Breast epithelium (tissue), 4 donors: ENCODE measurements at regions not wholly inside any gene's neighbourhood (a gene's known extent, or its start where the extent isn't known, plus 50 kb on each side); places are given as distances from the start of the nearest gene placed in this dataset.
"Not testable (repeated sequence)": the region's sequence is repeated elsewhere in the genome, so short reads cannot be mapped to it uniquely, and the experiment has no call there.

Source experiments
- DNase-seq, 2 donors: peaks; one replicate each; pipeline ENCODE4 v3.0.0-alpha.2; 2019; ENCODE audit warnings: low spot score in 2 of 2
- H3K27ac ChIP-seq, 2 donors: fragments of 200-600 bp; sonication (generic) in 1 of 2; one replicate each; pipeline ENCODE4 v1.5.1; 2016 to 2019; ENCODE audit warnings: mild to moderate bottlenecking in 1 of 2
- H3K27me3 ChIP-seq, 2 donors: fragments of 200-600 bp; sonication (generic) in 1 of 2; one replicate each; pipeline versions ENCODE4 v1.5.1 to v1.6.0; 2017 to 2019; ENCODE audit warnings: control low read depth in 1 of 2, mild to moderate bottlenecking in 1 of 2
- H3K36me3 ChIP-seq: fragments of 200-600 bp; one replicate; pipeline ENCODE4 v1.5.1; 2019
- H3K4me1 ChIP-seq, 2 donors: fragments of 200-600 bp; sonication (generic); one replicate each; pipeline ENCODE4 v1.5.1; 2016 to 2019; ENCODE audit warnings: control low read depth in 1 of 2
- H3K4me3 ChIP-seq, 3 donors: fragments of 200-600 bp; sonication (generic); 1 replicate in 2 of 3; 2 replicates in 1 of 3; pipeline ENCODE4 v1.5.1; 2016 to 2019; ENCODE audit warnings: mild to moderate bottlenecking in 3 of 3, moderate library complexity in 2 of 3
- H3K9me3 ChIP-seq, 2 donors: fragments of 200-600 bp; sonication (generic) in 1 of 2; one replicate each; pipeline ENCODE4 v1.5.1; 2016 to 2019; ENCODE audit warnings: control low read depth in 1 of 2
- POLR2A ChIP-seq: fragments of 450-650 bp; IDR thresholded peaks from one replicate; pipeline ENCODE4 v1.6.1; 2016; ENCODE audit warnings: antibody characterized with exemption, mild to moderate bottlenecking, moderate library complexity
- POLR2AphosphoS5 ChIP-seq, 3 donors: sonication (generic); formaldehyde crosslinking; IDR thresholded peaks; one replicate each; pipeline ENCODE4 v1.6.1; 2017; ENCODE audit warnings: antibody characterized with exemption in 3 of 3
- intact Hi-C: fragments of 100-400 bp; cut with DNase I; formaldehyde crosslinking; loops from one replicate; pipeline ENCODE4 v1.15.1; 2023; ENCODE audit warnings: low total_unique reads
- TF ChIP-seq, protein P1 (sequence below), 3 donors: fragments of 450-650 bp; IDR thresholded peaks; one replicate each; pipeline ENCODE4 v1.5.1; 2016 to 2017; ENCODE audit warnings: antibody characterized with exemption in 3 of 3, mild to moderate bottlenecking in 3 of 3, moderate library complexity in 3 of 3

DNA sequence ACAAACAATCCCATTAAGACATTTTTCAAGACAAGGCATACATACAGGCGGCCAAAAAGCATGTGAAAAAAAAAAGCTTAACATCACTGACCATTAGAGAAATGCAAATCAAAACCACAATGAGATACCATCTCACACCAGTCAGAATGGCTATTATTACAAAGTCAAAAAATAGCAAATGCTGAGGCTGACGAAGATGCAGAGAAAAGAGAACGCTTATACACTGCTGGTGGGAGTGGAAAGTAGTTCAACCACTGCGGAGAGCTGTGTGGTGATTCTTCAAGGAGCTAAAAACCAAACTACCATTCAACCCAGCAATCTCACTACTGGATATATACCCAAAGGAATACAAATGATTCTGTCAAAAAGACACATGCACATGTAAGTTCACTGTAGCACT lies 216.7 kb downstream of the FOXG1 start:
- intact Hi-C loops = no loop called here
- no peak overlapping the region for H3K4me3 ChIP-seq
- H3K9me3 ChIP-seq = no peaks in the 10 kb centered on the region
- H3K36me3 ChIP-seq = no peaks in the 10 kb centered on the region
- no peaks in the 10 kb centered on the region for H3K4me1 ChIP-seq
- TF ChIP-seq POLR2A (no peak), POLR2AphosphoS5 (IDR thresholded peaks at IDR 0.05) (no peak)
- TF ChIP-seq, protein P1, sequence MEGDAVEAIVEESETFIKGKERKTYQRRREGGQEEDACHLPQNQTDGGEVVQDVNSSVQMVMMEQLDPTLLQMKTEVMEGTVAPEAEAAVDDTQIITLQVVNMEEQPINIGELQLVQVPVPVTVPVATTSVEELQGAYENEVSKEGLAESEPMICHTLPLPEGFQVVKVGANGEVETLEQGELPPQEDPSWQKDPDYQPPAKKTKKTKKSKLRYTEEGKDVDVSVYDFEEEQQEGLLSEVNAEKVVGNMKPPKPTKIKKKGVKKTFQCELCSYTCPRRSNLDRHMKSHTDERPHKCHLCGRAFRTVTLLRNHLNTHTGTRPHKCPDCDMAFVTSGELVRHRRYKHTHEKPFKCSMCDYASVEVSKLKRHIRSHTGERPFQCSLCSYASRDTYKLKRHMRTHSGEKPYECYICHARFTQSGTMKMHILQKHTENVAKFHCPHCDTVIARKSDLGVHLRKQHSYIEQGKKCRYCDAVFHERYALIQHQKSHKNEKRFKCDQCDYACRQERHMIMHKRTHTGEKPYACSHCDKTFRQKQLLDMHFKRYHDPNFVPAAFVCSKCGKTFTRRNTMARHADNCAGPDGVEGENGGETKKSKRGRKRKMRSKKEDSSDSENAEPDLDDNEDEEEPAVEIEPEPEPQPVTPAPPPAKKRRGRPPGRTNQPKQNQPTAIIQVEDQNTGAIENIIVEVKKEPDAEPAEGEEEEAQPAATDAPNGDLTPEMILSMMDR (IDR thresholded peaks at IDR 0.05) = no peak
- H3K27me3 ChIP-seq = no peaks in the 10 kb centered on the region
- no peak overlapping the region for H3K27ac ChIP-seq
- no peak for DNase-seq

GRCh38 chr14:28987516-28987915 lies 220.9 kb downstream of the FOXG1 start:
- Histone ChIP-seq H3K27ac (no peak overlapping the region), H3K27me3 (no peaks in the 10 kb centered on the region), H3K4me1 (no peaks in the 10 kb centered on the region), H3K36me3 (no peaks in the 10 kb centered on the region), H3K9me3 (no peaks in the 10 kb centered on the region), H3K4me3 (no peak overlapping the region)
- TF ChIP-seq, protein P1 (IDR thresholded peaks at IDR 0.05) = no peak
- TF ChIP-seq POLR2A (no peak), POLR2AphosphoS5 (IDR thresholded peaks at IDR 0.05) (no peak)
- intact Hi-C loops = no loop called here
- no peak for DNase-seq

GRCh38 chr14:28997196-28997595 lies 230.6 kb downstream of the FOXG1 start:
- H3K27ac ChIP-seq, H3K36me3 ChIP-seq, H3K4me1 ChIP-seq, H3K27me3 ChIP-seq, DNase-seq, H3K9me3 ChIP-seq, intact Hi-C loops, H3K4me3 ChIP-seq: not testable (repeated sequence)

DNA sequence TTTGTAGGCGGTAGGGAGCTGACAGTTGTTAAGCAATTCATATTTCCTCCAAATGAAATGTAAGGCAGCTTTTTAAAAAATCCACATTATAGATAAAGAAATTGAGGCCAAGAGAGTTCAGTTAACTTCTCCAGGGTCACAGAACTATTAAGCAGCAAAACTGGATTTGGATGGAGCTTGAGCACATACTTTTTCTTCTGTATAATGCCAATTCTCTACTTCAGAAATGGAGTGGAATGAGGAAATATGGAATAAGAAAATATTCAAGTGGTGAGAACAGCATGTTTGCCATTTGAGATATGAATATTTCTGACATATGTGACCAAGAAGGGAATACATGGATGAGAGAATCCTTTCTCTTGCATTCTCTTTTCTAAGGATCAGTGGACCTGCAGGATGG lies 233.1 kb downstream of the FOXG1 start:
- no peaks in the 10 kb centered on the region for H3K36me3 ChIP-seq
- no peak overlapping the region for H3K27ac ChIP-seq
- H3K4me1 ChIP-seq = no peaks in the 10 kb centered on the region
- TF ChIP-seq POLR2A (no peak), POLR2AphosphoS5 (IDR thresholded peaks at IDR 0.05) (no peak)
- TF ChIP-seq, protein P1 (IDR thresholded peaks at IDR 0.05) = no peak
- H3K9me3 ChIP-seq = peaks cover 0 to 4% of the 10 kb centered on the region in 2 donors
- intact Hi-C loops = no loop called here
- no peak for DNase-seq
- no peak overlapping the region for H3K4me3 ChIP-seq
- H3K27me3 ChIP-seq = no peaks in the 10 kb centered on the region

- intact Hi-C loops = no loop called here
- Histone ChIP-seq H3K36me3 (no peaks in the 10 kb centered on the region), H3K27ac (no peak overlapping the region), H3K4me3 (no peak overlapping the region), H3K9me3 (no peaks in the 10 kb centered on the region), H3K27me3 (no peaks in the 10 kb centered on the region), H3K4me1 (no peaks in the 10 kb centered on the region)
- DNase-seq = no peak
- no peak for TF ChIP-seq POLR2AphosphoS5 (IDR thresholded peaks at IDR 0.05)
- no peak for TF ChIP-seq POLR2A
Measured at GRCh38 chr14:29005647-29006046, 239.1 kb downstream of the FOXG1 start.

GRCh38 chr14:29007990-29008389 lies 241.4 kb downstream of the FOXG1 start:
- H3K4me3 ChIP-seq = no peak overlapping the region
- no peaks in the 10 kb centered on the region for H3K4me1 ChIP-seq
- no peaks in the 10 kb centered on the region for H3K9me3 ChIP-seq
- H3K36me3 ChIP-seq = no peaks in the 10 kb centered on the region
- DNase-seq = no peak
- H3K27ac ChIP-seq = no peak overlapping the region
- no peaks in the 10 kb centered on the region for H3K27me3 ChIP-seq
- intact Hi-C loops = no loop called here
- no peak for TF ChIP-seq POLR2AphosphoS5 (IDR thresholded peaks at IDR 0.05)
- TF ChIP-seq, protein P1 (IDR thresholded peaks at IDR 0.05) = no peak
- no peak for TF ChIP-seq POLR2A
